ENCODE measurements at regions not wholly inside any gene's neighbourhood (a gene's known extent, or its start where the extent isn't known, plus 50 kb on each side); places are given as distances from the start of the nearest gene placed in this dataset.

- H3K9me3 ChIP-seq, result no peaks in the 10 kb centered on the region
- WGBS (ENCODE audit: missing lambda C conversion rate), result 28% methylated on average over 4 of the region's 4 CpGs
- FAIRE-seq (no peak), ATAC-seq (no peak), DNase-seq (ENCODE audit: low read depth in 1 of 2, low spot score in 1 of 2) (no peak)
- TF ChIP-seq RFX5 (IDR thresholded peaks at IDR 0.05), result no peak
- TF ChIP-seq HOXA7 (CRISPR knock-in tag; IDR thresholded peaks at IDR 0.05), result no peak
- no peak for TF ChIP-seq GATA3 (IDR thresholded peaks at IDR 0.05; ENCODE audit: borderline replicate concordance)
- TF ChIP-seq FOSB (CRISPR knock-in tag; IDR thresholded peaks at IDR 0.05), result no peak
- TF ChIP-seq ZNF302 (CRISPR knock-in tag; IDR thresholded peaks at IDR 0.05), result no peak
- TF ChIP-seq BCL3 (IDR thresholded peaks at IDR 0.05), result no peak
- TF ChIP-seq RARB (CRISPR knock-in tag; IDR thresholded peaks at IDR 0.05), result no peak
- TF ChIP-seq HOXB5 (CRISPR knock-in tag; IDR thresholded peaks at IDR 0.05), result no peak
- TF ChIP-seq CEBPB (IDR thresholded peaks at IDR 0.05), result no peak
- no peak for TF ChIP-seq CBX2 (IDR thresholded peaks at IDR 0.05; ENCODE audit: borderline replicate concordance, low read depth)
- no peak for TF ChIP-seq CHD2 (IDR thresholded peaks at IDR 0.05; ENCODE audit: low read length, partially characterized antibody)
- TF ChIP-seq KDM5A (IDR thresholded peaks at IDR 0.05), result no peak
- no peak for TF ChIP-seq CTCF (IDR thresholded peaks at IDR 0.05)
- TF ChIP-seq HOXB13 (CRISPR knock-in tag; IDR thresholded peaks at IDR 0.05; ENCODE audit: low read depth), result no peak
- no peak for TF ChIP-seq HMGXB4 (CRISPR knock-in tag; IDR thresholded peaks at IDR 0.05; ENCODE audit: borderline replicate concordance)
- TF ChIP-seq E2F6 (IDR thresholded peaks at IDR 0.05; ENCODE audit: borderline replicate concordance, low read depth), result no peak
- CTCF ChIA-PET, result no interaction called here
- H3K4me3 ChIP-seq, result no peak overlapping the region
- H3K27ac ChIP-seq, result no peak overlapping the region
- no peaks in the 10 kb centered on the region for H3K4me1 ChIP-seq
- no peak overlapping the region for H3K4me2 ChIP-seq
- POLR2A ChIA-PET, result no interaction called here
These were observed 219.5 kb downstream of the PCDH7 start for GRCh38 chr4:30939684-30940083.

GRCh38 chr4:30941641-30942040 is 221.5 kb downstream of the PCDH7 start:
- H3K27ac ChIP-seq, result no peak overlapping the region
- no peak overlapping the region for H3K4me2 ChIP-seq
- ATAC-seq (no peak), DNase-seq (ENCODE audit: low read depth in 1 of 2, low spot score in 1 of 2) (no peak), FAIRE-seq (no peak)
- no peaks in the 10 kb centered on the region for H3K9me3 ChIP-seq
- ChIA-PET CTCF (no interaction called here), POLR2A (no interaction called here)
- no peak for TF ChIP-seq POLR2A (IDR thresholded peaks at IDR 0.05; ENCODE audit: low read length)
- no peak overlapping the region for H3K4me3 ChIP-seq
- no peaks in the 10 kb centered on the region for H3K4me1 ChIP-seq

- H3K9me3 ChIP-seq, result no peaks in the 10 kb centered on the region
- H3K4me3 ChIP-seq, result no peak overlapping the region
- ChIA-PET CTCF (no interaction called here), POLR2A (no interaction called here)
- WGBS (ENCODE audit: missing lambda C conversion rate), result 27% methylated on average over 2 of the region's 2 CpGs
- H3K4me1 ChIP-seq, result no peaks in the 10 kb centered on the region
- no peak overlapping the region for H3K27ac ChIP-seq
- TF ChIP-seq EHMT2 (IDR thresholded peaks at IDR 0.05; ENCODE audit: low read depth) (no peak), HEYL (CRISPR knock-in tag; IDR thresholded peaks at IDR 0.05) (no peak)
- FAIRE-seq, result no peak
- DNase-seq (ENCODE audit: low read depth in 1 of 2, low spot score in 1 of 2), result no peak
- no peak for ATAC-seq
- H3K4me2 ChIP-seq, result no peak overlapping the region
These were observed 223.2 kb downstream of the PCDH7 start for GRCh38 chr4:30943356-30943755.
